Activated CD4-positive, alpha-beta T cell treated with anti-CD3 and anti-CD28 coated beads for 36 hours (primary cell): ENCODE measurements at regions not wholly inside any gene's neighbourhood (a gene's known extent, or its start where the extent isn't known, plus 50 kb on each side); places are given as distances from the start of the nearest gene placed in this dataset.

ENCODE experiments used
- ATAC-seq: fragments of 200-7000 bp; cut with Tn5 transposase; one replicate; pipeline ENCODE4 v1.10.0; 2021; ENCODE audit warnings: mild to moderate bottlenecking, moderate library complexity
- CTCF ChIA-PET: fragments of 350-600 bp; sonication (Branson Sonifier 250); formaldehyde crosslinking; loops from one replicate; lab custom pipeline; 2021; ENCODE audit warnings: antibody characterized with exemption; lab: Charles Lee
- POLR2A ChIA-PET: fragments of 350-600 bp; sonication (Branson Sonifier 250); formaldehyde crosslinking; loops from one replicate; lab custom pipeline; 2021; ENCODE audit warnings: antibody characterized with exemption, inconsistent platforms; lab: Charles Lee
- DNase-seq: peaks from one replicate; pipeline ENCODE4 v3.0.0-alpha.2; 2020
- H3K27ac Mint-ChIP-seq: one replicate; pipeline ENCODE4 v1.8.0; 2021; ENCODE audit warnings: mixed read lengths
- H3K27me3 Mint-ChIP-seq: one replicate; pipeline ENCODE4 v1.8.0; 2021; ENCODE audit warnings: mixed read lengths
- H3K36me3 Mint-ChIP-seq: one replicate; pipeline ENCODE4 v1.8.0; 2021; ENCODE audit warnings: low read depth, mixed read lengths
- H3K4me1 Mint-ChIP-seq: one replicate; pipeline ENCODE4 v1.8.0; 2021; ENCODE audit warnings: mixed read lengths
- H3K4me3 Mint-ChIP-seq: one replicate; pipeline ENCODE4 v1.8.0; 2021; ENCODE audit warnings: mild to moderate bottlenecking, moderate library complexity, mixed read lengths
- H3K9me3 Mint-ChIP-seq: one replicate; pipeline ENCODE4 v1.8.0; 2021; ENCODE audit warnings: low read depth, mixed read lengths
- intact Hi-C, 2 experiments: fragments of 100-400 bp; cut with DNase I in 1 of 2; cut with micrococcal nuclease in 1 of 2; formaldehyde crosslinking; loops; one replicate each; pipeline versions ENCODE4 v1.14.2 to v1.15.1; 2022 to 2024; cut with DNase I, micrococcal nuclease

DNA sequence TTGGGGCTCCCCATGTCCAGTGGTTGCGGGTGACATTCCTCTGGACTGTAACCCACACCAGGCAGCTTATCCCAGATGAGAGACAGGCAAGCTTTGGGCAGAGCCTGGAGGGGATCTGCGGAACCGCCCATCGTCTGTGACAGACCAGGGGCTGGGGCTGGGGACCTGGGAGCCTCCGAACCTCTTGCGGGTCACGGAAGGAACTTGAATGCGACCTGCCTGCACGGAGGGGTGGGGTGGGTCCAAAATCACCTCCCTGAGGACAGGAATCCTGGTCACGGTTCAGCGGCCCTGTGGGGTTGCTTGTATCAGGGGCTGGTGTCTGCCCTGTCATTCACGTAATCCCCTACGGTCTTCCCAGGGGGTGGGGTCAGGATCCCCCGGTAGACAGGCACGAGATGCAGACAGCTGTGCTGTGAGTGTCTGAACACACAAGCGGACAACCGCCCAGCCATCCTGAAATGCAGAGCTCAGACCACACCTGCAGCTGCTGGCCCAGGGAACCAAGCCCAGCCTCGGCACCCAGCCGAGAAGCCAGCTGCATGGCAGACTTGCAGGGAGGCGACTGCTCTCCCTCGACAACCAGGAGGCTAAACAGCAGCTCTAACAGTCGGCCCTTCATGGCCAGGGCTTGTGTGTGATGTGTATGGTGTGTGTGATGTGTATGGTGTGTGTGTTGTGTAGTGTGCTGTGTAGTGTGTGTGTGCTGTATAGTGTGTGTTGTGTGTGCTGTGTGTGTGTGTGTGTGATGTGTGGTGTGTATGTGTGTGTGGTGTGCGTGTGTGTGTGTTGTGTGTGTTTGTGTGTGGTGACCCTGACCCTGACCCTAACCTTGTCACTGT, 105.9 kb upstream of the ADRA2C start:
- no peak for ATAC-seq
- no peaks in the 10 kb centered on the region for H3K9me3 Mint-ChIP-seq
- H3K27ac Mint-ChIP-seq: no peak overlapping the region

DNA sequence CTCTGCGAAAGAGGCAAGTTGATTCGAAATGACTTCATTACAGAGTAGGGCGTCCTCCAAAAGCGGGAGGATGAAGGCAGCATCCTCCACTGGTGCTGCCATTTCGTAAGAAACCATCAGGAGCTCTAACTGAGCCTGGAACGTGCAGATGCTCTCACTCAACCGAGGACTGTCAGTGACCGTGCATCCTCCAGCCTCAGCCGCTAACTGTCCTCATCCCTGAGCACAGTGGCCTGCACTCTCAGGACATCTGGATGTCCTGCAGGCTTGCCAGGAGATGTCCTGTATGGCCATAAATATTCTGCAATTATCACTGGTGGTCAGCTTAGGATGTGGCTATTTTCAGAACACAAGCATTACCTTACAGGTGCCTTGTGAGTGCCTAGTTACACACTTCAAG, 107.1 kb upstream of the ADRA2C start:
- intact Hi-C loops: no loop called here
- Mint-ChIP-seq H3K36me3 (no peaks in the 10 kb centered on the region), H3K27ac (no peak overlapping the region), H3K9me3 (no peaks in the 10 kb centered on the region), H3K4me3 (no peak overlapping the region), H3K4me1 (no peaks in the 10 kb centered on the region), H3K27me3 (peaks cover 3% of the 10 kb centered on the region)
- no peak for ATAC-seq
- no peak for DNase-seq
- ChIA-PET POLR2A (no interaction called here), CTCF (no interaction called here)

More for the DNA sequence above, 105.9 kb upstream of the ADRA2C start:
- H3K4me3 Mint-ChIP-seq: no peak overlapping the region
- CTCF ChIA-PET: no interaction called here
- peaks cover 3% of the 10 kb centered on the region for H3K27me3 Mint-ChIP-seq
- no peak for DNase-seq
- POLR2A ChIA-PET: no interaction called here
- H3K4me1 Mint-ChIP-seq: no peaks in the 10 kb centered on the region
- H3K36me3 Mint-ChIP-seq: no peaks in the 10 kb centered on the region
- intact Hi-C loops: no loop called here

GRCh38 chr4:3658530-3658913, 107.7 kb upstream of the ADRA2C start:
- Mint-ChIP-seq H3K36me3 (no peaks in the 10 kb centered on the region), H3K27me3 (peaks cover 3% of the 10 kb centered on the region), H3K4me1 (no peaks in the 10 kb centered on the region), H3K4me3 (no peak overlapping the region), H3K27ac (no peak overlapping the region), H3K9me3 (no peaks in the 10 kb centered on the region)
- ATAC-seq (no peak), DNase-seq (no peak)
- ChIA-PET POLR2A (no interaction called here), CTCF (no interaction called here)
- intact Hi-C loops: no loop called here

DNA sequence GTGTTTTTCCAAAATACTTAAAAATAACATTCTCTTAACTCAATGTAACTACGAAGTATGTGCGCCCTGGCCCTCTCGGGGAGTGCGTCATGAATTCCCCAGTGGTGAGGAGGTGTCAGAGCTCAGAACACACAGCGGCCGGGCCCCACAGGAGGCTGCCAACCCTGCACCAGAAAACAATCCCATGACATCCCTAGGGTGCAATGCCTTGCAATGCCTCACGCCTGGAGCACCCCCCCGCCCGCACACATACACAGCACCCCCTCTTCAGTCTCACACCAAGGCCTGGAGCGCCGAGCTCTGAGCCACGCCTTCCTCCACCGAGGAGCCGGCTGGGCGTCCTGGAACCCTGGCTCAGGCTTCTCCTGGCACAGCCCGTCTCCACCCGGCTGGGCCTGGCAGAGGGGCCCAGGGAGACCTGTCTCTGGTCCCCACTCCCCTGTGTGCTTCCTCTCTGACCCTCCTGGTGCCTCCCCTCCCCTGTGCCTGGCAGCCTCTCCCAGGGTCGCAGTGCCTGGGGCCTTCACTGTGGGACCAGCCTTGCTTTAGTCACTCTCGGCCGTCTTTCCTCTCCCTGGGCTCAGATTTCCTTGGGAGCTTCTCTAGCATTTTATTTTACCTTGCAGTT, 108.2 kb upstream of the ADRA2C start:
- ATAC-seq (no peak), DNase-seq (no peak)
- Mint-ChIP-seq H3K4me1 (no peaks in the 10 kb centered on the region), H3K9me3 (no peaks in the 10 kb centered on the region), H3K27me3 (peaks cover 3% of the 10 kb centered on the region), H3K36me3 (no peaks in the 10 kb centered on the region), H3K27ac (no peak overlapping the region), H3K4me3 (no peak overlapping the region)
- POLR2A ChIA-PET: no interaction called here
- CTCF ChIA-PET: no interaction called here
- intact Hi-C loops: no loop called here

DNA sequence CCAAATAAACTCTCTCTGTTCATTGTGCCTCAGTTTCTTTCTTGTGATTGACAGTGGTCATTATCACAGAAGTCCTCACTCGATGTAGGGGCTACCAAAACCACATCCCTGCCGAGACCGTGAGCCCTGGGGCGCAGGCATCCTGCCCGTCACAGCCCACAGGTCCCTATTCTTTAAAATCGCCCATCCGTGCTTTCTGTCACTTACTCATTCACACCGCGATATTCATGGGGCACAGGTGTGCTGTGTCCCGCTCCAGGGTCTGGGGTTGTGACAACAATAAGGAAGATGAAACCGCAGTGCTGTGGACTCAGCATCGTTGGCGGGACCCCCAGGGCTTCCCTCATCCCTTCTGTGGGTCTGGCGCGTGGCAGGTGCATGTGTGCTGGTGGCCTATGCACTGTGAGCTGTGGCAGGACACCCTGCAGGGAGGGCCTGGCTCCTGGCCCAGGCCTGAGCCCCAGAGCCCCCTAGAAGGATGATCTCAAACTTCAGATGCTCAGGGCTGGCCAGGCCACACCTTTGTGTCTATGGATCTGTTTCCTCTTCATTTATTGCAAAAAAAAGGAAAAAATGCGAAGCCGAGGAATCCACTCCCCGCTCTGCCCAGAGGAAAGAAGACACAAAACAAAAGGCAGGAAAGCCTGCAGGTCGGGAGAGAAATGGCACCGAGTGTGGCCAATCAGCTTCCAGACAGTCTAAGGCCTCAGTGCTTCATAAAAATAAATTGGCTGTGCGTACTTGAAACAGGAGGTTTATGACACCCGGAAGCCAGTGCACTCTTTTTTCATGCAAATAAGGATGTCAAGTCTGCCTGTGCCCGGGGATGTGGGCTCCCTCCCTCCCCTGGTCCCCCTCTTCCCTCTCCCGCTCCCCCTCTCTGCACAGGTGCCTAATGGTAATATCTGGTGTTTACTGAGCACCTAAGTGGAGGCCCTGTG, 109.5 kb upstream of the ADRA2C start:
- DNase-seq (no peak), ATAC-seq (no peak)
- Mint-ChIP-seq H3K4me1 (no peaks in the 10 kb centered on the region), H3K4me3 (no peak overlapping the region), H3K27ac (no peak overlapping the region), H3K27me3 (peaks cover 3% of the 10 kb centered on the region), H3K36me3 (no peaks in the 10 kb centered on the region), H3K9me3 (no peaks in the 10 kb centered on the region)
- ChIA-PET CTCF (no interaction called here), POLR2A (no interaction called here)
- intact Hi-C loops: no loop called here

DNA sequence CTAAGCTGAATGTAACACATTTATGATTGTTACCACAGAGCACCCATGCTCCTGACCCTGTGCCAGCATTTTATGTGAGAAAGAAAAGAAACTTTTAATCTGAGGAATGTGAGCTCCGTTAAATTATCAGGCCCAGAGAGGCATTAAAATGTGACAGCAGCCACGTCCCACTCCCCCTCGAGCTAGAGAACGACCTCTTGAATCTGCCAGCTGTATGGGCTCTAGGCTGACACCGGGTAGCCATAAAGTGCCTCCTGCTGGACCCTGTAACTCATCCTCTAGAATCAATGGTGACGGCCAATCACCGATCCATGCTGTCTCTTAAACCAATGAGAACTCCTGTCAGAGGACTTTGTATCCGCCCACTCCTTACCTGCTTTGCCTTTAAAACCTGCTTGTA, 110.2 kb upstream of the ADRA2C start:
- DNase-seq: no peak
- ChIA-PET POLR2A (no interaction called here), CTCF (no interaction called here)

GRCh38 chr4:3655485-3655884, 110.7 kb upstream of the ADRA2C start:
- CTCF ChIA-PET: no interaction called here
- DNase-seq (no peak), ATAC-seq (no peak)
- H3K4me3 Mint-ChIP-seq: no peak overlapping the region
- H3K36me3 Mint-ChIP-seq: no peaks in the 10 kb centered on the region
- H3K27ac Mint-ChIP-seq: no peak overlapping the region
- peaks cover under 1% of the 10 kb centered on the region for H3K27me3 Mint-ChIP-seq
- no peaks in the 10 kb centered on the region for H3K9me3 Mint-ChIP-seq
- intact Hi-C loops: no loop called here
- H3K4me1 Mint-ChIP-seq: no peaks in the 10 kb centered on the region
- POLR2A ChIA-PET: no interaction called here

More for the DNA sequence above, 110.2 kb upstream of the ADRA2C start:
- no peak overlapping the region for H3K27ac Mint-ChIP-seq
- H3K36me3 Mint-ChIP-seq: no peaks in the 10 kb centered on the region
- H3K9me3 Mint-ChIP-seq: no peaks in the 10 kb centered on the region
- H3K4me3 Mint-ChIP-seq: no peak overlapping the region
- no peak for ATAC-seq
- H3K4me1 Mint-ChIP-seq: no peaks in the 10 kb centered on the region
- intact Hi-C loops: no loop called here
- H3K27me3 Mint-ChIP-seq: peaks cover 3% of the 10 kb centered on the region

DNA sequence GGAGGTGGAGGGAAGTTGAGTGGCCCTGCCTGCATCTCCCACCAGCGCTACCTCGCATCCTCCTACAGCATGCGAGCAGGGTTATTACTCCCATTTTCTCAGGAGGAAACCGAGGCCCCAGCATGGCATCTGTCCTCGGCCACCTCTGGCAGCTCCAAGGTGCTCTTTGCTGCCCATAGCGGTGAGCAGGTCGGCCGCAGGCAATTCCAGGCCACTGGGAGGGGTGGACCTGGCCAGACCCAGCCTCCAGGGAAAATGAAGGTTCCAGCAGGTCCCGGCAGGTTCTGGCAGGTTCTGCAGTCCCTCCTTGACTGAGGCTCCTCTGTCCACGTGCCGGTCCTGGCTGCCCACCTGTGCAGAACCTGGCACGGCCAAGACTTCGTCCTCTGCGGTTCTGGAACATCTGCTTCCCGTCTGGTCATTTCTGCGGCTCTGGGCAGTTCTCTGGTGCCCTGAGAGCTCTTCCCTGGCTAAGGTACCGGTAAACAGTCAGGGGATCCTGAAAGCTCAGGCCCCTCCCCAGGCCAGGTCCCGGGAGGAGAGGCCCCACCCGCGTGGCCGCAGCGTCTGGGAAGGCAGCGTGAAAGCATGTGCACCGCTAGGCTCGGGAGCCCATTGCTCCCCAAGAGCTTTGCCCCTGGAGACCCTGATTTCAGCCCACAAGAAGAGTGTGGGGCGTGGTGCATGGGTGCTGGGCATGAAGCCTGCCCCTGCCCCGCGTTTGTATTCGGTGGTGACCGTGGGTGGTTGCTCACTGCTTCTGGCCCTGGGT, 112.0 kb upstream of the ADRA2C start:
- Mint-ChIP-seq H3K4me3 (no peak overlapping the region), H3K27me3 (no peaks in the 10 kb centered on the region), H3K9me3 (no peaks in the 10 kb centered on the region), H3K36me3 (no peaks in the 10 kb centered on the region), H3K4me1 (no peaks in the 10 kb centered on the region), H3K27ac (no peak overlapping the region)
- DNase-seq (no peak), ATAC-seq (no peak)
- POLR2A ChIA-PET: no interaction called here
- intact Hi-C loops: no loop called here
- CTCF ChIA-PET: interaction anchor here (0.5 kb wide), 1 partner anchor 308 kb away, joined by 4 read pairs; no protein-coding TSS in a partner anchor

DNA sequence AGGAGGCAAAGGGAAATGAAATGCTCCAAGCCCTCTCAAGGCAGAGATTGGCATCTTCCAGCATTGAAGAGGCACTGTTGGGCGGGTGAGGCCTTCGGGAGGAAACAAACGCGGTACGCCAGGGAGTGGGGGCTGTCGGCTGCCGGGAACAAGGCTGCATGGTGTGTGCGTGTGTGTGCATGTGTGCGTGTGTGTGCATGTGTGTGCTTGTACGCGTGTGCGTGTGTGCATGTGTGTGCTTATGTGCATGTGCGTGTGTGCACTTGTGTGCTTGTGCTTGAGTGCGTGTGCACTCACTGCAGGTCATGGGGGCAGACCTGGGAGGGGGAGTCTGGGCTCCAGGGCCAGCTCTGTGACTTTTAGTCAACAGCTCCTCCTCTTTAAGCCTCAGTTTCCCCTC, 113.6 kb upstream of the ADRA2C start:
- Mint-ChIP-seq H3K27ac (no peak overlapping the region), H3K4me1 (no peaks in the 10 kb centered on the region), H3K27me3 (no peaks in the 10 kb centered on the region), H3K4me3 (no peak overlapping the region), H3K36me3 (no peaks in the 10 kb centered on the region), H3K9me3 (no peaks in the 10 kb centered on the region)
- intact Hi-C loops: no loop called here
- ChIA-PET POLR2A (no interaction called here), CTCF (no interaction called here)
- ATAC-seq (no peak), DNase-seq (no peak)

DNA sequence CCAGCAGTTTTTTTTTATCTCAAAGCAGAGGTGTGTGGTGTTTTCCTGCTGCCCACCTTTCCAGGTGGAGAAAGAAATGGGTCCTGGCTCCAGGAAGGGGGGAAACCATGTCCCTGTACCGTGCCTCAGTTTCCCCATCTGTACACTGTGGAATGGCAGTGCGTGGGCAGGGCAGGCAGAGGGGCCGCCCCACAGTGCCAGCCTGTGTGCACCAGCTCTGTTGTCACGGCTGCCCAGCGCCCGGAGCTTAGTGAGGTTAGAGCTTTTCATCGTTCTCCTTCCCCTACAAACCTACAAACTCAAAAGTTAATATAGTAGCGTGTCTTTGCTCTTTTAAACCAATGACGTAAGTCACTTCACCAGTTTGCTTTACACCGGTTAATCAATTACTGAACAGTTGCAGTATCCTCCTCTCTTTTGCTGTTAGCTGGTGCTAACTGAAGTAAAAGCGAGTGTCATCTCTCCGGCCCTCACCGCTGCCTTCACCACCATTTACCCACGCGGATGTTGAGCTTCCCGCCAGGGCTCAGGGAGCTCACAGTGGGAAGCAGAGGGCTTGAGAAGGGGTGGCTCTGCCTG, 114.8 kb upstream of the ADRA2C start:
- POLR2A ChIA-PET: no interaction called here
- no peak overlapping the region for H3K27ac Mint-ChIP-seq

GRCh38 chr4:3649491-3649890, 116.7 kb upstream of the ADRA2C start:
- no peaks in the 10 kb centered on the region for H3K9me3 Mint-ChIP-seq
- no peak overlapping the region for H3K4me3 Mint-ChIP-seq
- no peaks in the 10 kb centered on the region for H3K4me1 Mint-ChIP-seq
- no peaks in the 10 kb centered on the region for H3K36me3 Mint-ChIP-seq
- intact Hi-C loops: no loop called here
- ChIA-PET POLR2A (no interaction called here), CTCF (no interaction called here)
- H3K27me3 Mint-ChIP-seq: no peaks in the 10 kb centered on the region
- no peak for ATAC-seq
- no peak for DNase-seq
- no peak overlapping the region for H3K27ac Mint-ChIP-seq

More for the DNA sequence above, 114.8 kb upstream of the ADRA2C start:
- Mint-ChIP-seq H3K27me3 (no peaks in the 10 kb centered on the region), H3K4me3 (no peak overlapping the region), H3K36me3 (no peaks in the 10 kb centered on the region), H3K4me1 (no peaks in the 10 kb centered on the region), H3K9me3 (no peaks in the 10 kb centered on the region)
- intact Hi-C loops: no loop called here
- no peak for DNase-seq
- CTCF ChIA-PET: interaction anchor here (0.6 kb wide), 1 partner anchor 162 kb away, joined by 3 read pairs; no protein-coding TSS in a partner anchor
- no peak for ATAC-seq
